ENCODE measurements at regions not wholly inside any gene's neighbourhood (a gene's known extent, or its start where the extent isn't known, plus 50 kb on each side); places are given as distances from the start of the nearest gene placed in this dataset.
"Not testable (repeated sequence)": the region's sequence is repeated elsewhere in the genome, so short reads cannot be mapped to it uniquely, and the experiment has no call there.

- DNase-seq (ENCODE audit: low spot score), result not testable (repeated sequence)
Measured at GRCh38 chr2:201946746-201947145, 86.9 kb upstream of the FZD7 start.

- no peak for DNase-seq (ENCODE audit: low spot score)
Measured at GRCh38 chr2:201947287-201947686, 86.4 kb upstream of the FZD7 start.

GRCh38 chr2:201949181-201949926 lies 84.3 kb upstream of the FZD7 start:
- DNase-seq (ENCODE audit: low spot score), result no peak

- DNase-seq (ENCODE audit: low spot score), result no peak
Measured at GRCh38 chr2:201949927-201950246, 83.8 kb upstream of the FZD7 start.

GRCh38 chr2:201950606-201951005 lies 83.0 kb upstream of the FZD7 start:
- DNase-seq (ENCODE audit: low spot score), result no peak

- no peak for DNase-seq (ENCODE audit: low spot score)
Measured at GRCh38 chr2:201952187-201952586, 81.5 kb upstream of the FZD7 start.

GRCh38 chr2:201953396-201953795 lies 80.3 kb upstream of the FZD7 start:
- DNase-seq (ENCODE audit: low spot score), result no peak

- DNase-seq (ENCODE audit: low spot score), result no peak
Measured at GRCh38 chr2:201953880-201954279, 79.8 kb upstream of the FZD7 start.

GRCh38 chr2:201955231-201955630 lies 78.4 kb upstream of the FZD7 start:
- no peak for DNase-seq (ENCODE audit: low spot score)

GRCh38 chr2:201955702-201956141 lies 77.9 kb upstream of the FZD7 start:
- DNase-seq (ENCODE audit: low spot score), result no peak

- DNase-seq (ENCODE audit: low spot score), result no peak
Measured at GRCh38 chr2:201956361-201956760, 77.3 kb upstream of the FZD7 start.

- no peak for DNase-seq (ENCODE audit: low spot score)
Measured at GRCh38 chr2:201957091-201957490, 76.6 kb upstream of the FZD7 start.

GRCh38 chr2:201959198-201959597 lies 74.5 kb upstream of the FZD7 start:
- no peak for DNase-seq (ENCODE audit: low spot score)

- no peak for DNase-seq (ENCODE audit: low spot score)
Measured at GRCh38 chr2:201959626-201960025, 74.0 kb upstream of the FZD7 start.

- DNase-seq (ENCODE audit: low spot score), result no peak
Measured at GRCh38 chr2:201960305-201960704, 73.3 kb upstream of the FZD7 start.

- no peak for DNase-seq (ENCODE audit: low spot score)
Measured at GRCh38 chr2:201961401-201961800, 72.3 kb upstream of the FZD7 start.

- DNase-seq (ENCODE audit: low spot score), result no peak
Measured at GRCh38 chr2:201962774-201963562, 70.7 kb upstream of the FZD7 start.

GRCh38 chr2:201964011-201964410 lies 69.6 kb upstream of the FZD7 start:
- DNase-seq (ENCODE audit: low spot score), result no peak

GRCh38 chr2:201964631-201965206 lies 68.9 kb upstream of the FZD7 start:
- peak; percentile 37 for DNase-seq (ENCODE audit: low spot score)

- no peak for DNase-seq (ENCODE audit: low spot score)
Measured at GRCh38 chr2:201965550-201965949, 68.1 kb upstream of the FZD7 start.

GRCh38 chr2:201966691-201967438 lies 66.8 kb upstream of the FZD7 start:
- no peak for DNase-seq (ENCODE audit: low spot score)

GRCh38 chr2:201968050-201968449 lies 65.6 kb upstream of the FZD7 start:
- no peak for DNase-seq (ENCODE audit: low spot score)

GRCh38 chr2:201968476-201968875 lies 65.2 kb upstream of the FZD7 start:
- no peak for DNase-seq (ENCODE audit: low spot score)
